ENCODE measurements at regions not wholly inside any gene's neighbourhood (a gene's known extent, or its start where the extent isn't known, plus 50 kb on each side); places are given as distances from the start of the nearest gene placed in this dataset.

GRCh38 chr16:48086422-48086821, 69.4 kb downstream of the ABCC12 start:
- TF ChIP-seq CTCF (IDR thresholded peaks at IDR 0.05) (no peak), POLR2A (IDR thresholded peaks at IDR 0.05) (no peak)
